Breast epithelium (tissue), 3 donors: ENCODE measurements at regions not wholly inside any gene's neighbourhood (a gene's known extent, or its start where the extent isn't known, plus 50 kb on each side); places are given as distances from the start of the nearest gene placed in this dataset.

Source experiments
- CTCF ChIP-seq, 3 donors: fragments of 450-650 bp; IDR thresholded peaks; one replicate each; pipeline ENCODE4 v1.5.1; 2016 to 2017; ENCODE audit warnings: antibody characterized with exemption in 3 of 3, mild to moderate bottlenecking in 3 of 3, moderate library complexity in 3 of 3
- POLR2AphosphoS5 ChIP-seq, 3 donors: sonication (generic); formaldehyde crosslinking; IDR thresholded peaks; one replicate each; pipeline ENCODE4 v1.6.1; 2017; ENCODE audit warnings: antibody characterized with exemption in 3 of 3

- no peak for TF ChIP-seq POLR2AphosphoS5 (IDR thresholded peaks at IDR 0.05)
- TF ChIP-seq CTCF (IDR thresholded peaks at IDR 0.05) = no peak
These were observed 75.7 kb upstream of the TNFSF18 start for GRCh38 chr1:173126421-173126820.
